ENCODE measurements at regions not wholly inside any gene's neighbourhood (a gene's known extent, or its start where the extent isn't known, plus 50 kb on each side); places are given as distances from the start of the nearest gene placed in this dataset.

GRCh38 chr6:33918175-33918695 lies 114.4 kb upstream of the MLN start:
- no peak for DNase-seq (ENCODE audit: low spot score in 2 of 2, unreplicated experiment in 2 of 2)
- H3K4me3 Mint-ChIP-seq: no peak overlapping the region
- TF ChIP-seq CTCF (IDR thresholded peaks at IDR 0.05; ENCODE audit: unreplicated experiment): no peak
- H3K36me3 Mint-ChIP-seq: no peaks in the 10 kb centered on the region
- no peak overlapping the region for H3K27ac Mint-ChIP-seq
- H3K27me3 Mint-ChIP-seq (ENCODE audit: low read depth): peaks cover 33% of the 10 kb centered on the region
- no peaks in the 10 kb centered on the region for H3K9me3 Mint-ChIP-seq
- no peaks in the 10 kb centered on the region for H3K4me1 Mint-ChIP-seq

- TF ChIP-seq CTCF (IDR thresholded peaks at IDR 0.05; ENCODE audit: unreplicated experiment): no peak
- no peaks in the 10 kb centered on the region for H3K36me3 Mint-ChIP-seq
- peaks cover 33% of the 10 kb centered on the region for H3K27me3 Mint-ChIP-seq (ENCODE audit: low read depth)
- H3K4me1 Mint-ChIP-seq: no peaks in the 10 kb centered on the region
- DNase-seq (ENCODE audit: low spot score in 2 of 2, unreplicated experiment in 2 of 2): no peak
- H3K4me3 Mint-ChIP-seq: no peak overlapping the region
- H3K9me3 Mint-ChIP-seq: no peaks in the 10 kb centered on the region
- H3K27ac Mint-ChIP-seq: no peak overlapping the region
Measured at GRCh38 chr6:33915134-33915533, 111.3 kb upstream of the MLN start.

- H3K27ac Mint-ChIP-seq: no peak overlapping the region
- no peak for DNase-seq (ENCODE audit: low spot score in 2 of 2, unreplicated experiment in 2 of 2)
- H3K36me3 Mint-ChIP-seq: no peaks in the 10 kb centered on the region
- H3K27me3 Mint-ChIP-seq (ENCODE audit: low read depth): peaks cover 33% of the 10 kb centered on the region
- H3K4me3 Mint-ChIP-seq: no peak overlapping the region
- no peaks in the 10 kb centered on the region for H3K9me3 Mint-ChIP-seq
- TF ChIP-seq CTCF (IDR thresholded peaks at IDR 0.05; ENCODE audit: unreplicated experiment): no peak
- no peaks in the 10 kb centered on the region for H3K4me1 Mint-ChIP-seq
Measured at GRCh38 chr6:33914645-33915044, 110.8 kb upstream of the MLN start.

- DNase-seq (ENCODE audit: low spot score in 2 of 2, unreplicated experiment in 2 of 2): no peak
- Mint-ChIP-seq H3K4me1 (no peaks in the 10 kb centered on the region), H3K4me3 (no peak overlapping the region), H3K27me3 (ENCODE audit: low read depth) (peaks cover 29% of the 10 kb centered on the region), H3K9me3 (no peaks in the 10 kb centered on the region), H3K27ac (no peak overlapping the region), H3K36me3 (no peaks in the 10 kb centered on the region)
- TF ChIP-seq CTCF (IDR thresholded peaks at IDR 0.05; ENCODE audit: unreplicated experiment): no peak
Measured at GRCh38 chr6:33912195-33912594, 108.4 kb upstream of the MLN start.

- no peak overlapping the region for H3K4me3 Mint-ChIP-seq
- no peak for TF ChIP-seq CTCF (IDR thresholded peaks at IDR 0.05; ENCODE audit: unreplicated experiment)
- H3K9me3 Mint-ChIP-seq: no peaks in the 10 kb centered on the region
- H3K27me3 Mint-ChIP-seq (ENCODE audit: low read depth): peaks cover 29% of the 10 kb centered on the region
- no peak for DNase-seq (ENCODE audit: low spot score in 2 of 2, unreplicated experiment in 2 of 2)
- no peaks in the 10 kb centered on the region for H3K36me3 Mint-ChIP-seq
- H3K4me1 Mint-ChIP-seq: no peaks in the 10 kb centered on the region
- H3K27ac Mint-ChIP-seq: no peak overlapping the region
Measured at GRCh38 chr6:33911488-33911887, 107.7 kb upstream of the MLN start.

- Mint-ChIP-seq H3K9me3 (no peaks in the 10 kb centered on the region), H3K27me3 (ENCODE audit: low read depth) (peaks cover 24% of the 10 kb centered on the region), H3K4me1 (no peaks in the 10 kb centered on the region), H3K36me3 (no peaks in the 10 kb centered on the region), H3K27ac (no peak overlapping the region), H3K4me3 (no peak overlapping the region)
- no peak for DNase-seq (ENCODE audit: low spot score in 2 of 2, unreplicated experiment in 2 of 2)
- TF ChIP-seq CTCF (IDR thresholded peaks at IDR 0.05; ENCODE audit: unreplicated experiment): no peak
Measured at GRCh38 chr6:33910594-33910993, 106.8 kb upstream of the MLN start.
